K562 (cell line): ENCODE measurements at regions not wholly inside any gene's neighbourhood (a gene's known extent, or its start where the extent isn't known, plus 50 kb on each side); places are given as distances from the start of the nearest gene placed in this dataset.

Source experiments
- ATAC-seq: fragments of 200-7000 bp; cut with Tn5 transposase; 3 replicates; pipeline ENCODE4 v1.9.1; 2020; ENCODE audit warnings: moderate library complexity
- BruUV-seq: library from RNA; stranded (reverse); fragments of 400-500 nt; replicated peaks from 2 replicates; lab custom pipeline; 2021; lab: Mats Ljungman, UMichigan
- CTCF ChIA-PET: fragments of 300-600 bp; formaldehyde crosslinking; extraction: SDS; loops from one replicate; lab custom pipeline; 2021; ENCODE audit warnings: low intra/inter-chr PET ratio; lab: Yijun Ruan, JAX
- POLR2A ChIA-PET: fragments of 300-600, 350-650 bp; sonication (Branson Sonifier 250); formaldehyde crosslinking; extraction: SDS; loops from one replicate; lab custom pipeline; 2021; ENCODE audit warnings: antibody characterized with exemption, inconsistent platforms; lab: Yijun Ruan, JAX
- DNase-seq, 4 experiments: peaks; one replicate each; pipeline versions ENCODE4 v3.0.0 to v3.0.0-alpha.2; 2011 to 2018; ENCODE audit warnings: low spot score in 3 of 4, mixed read lengths in 3 of 4; ENCODE audit errors: extremely low read depth in 1 of 4
- FAIRE-seq: peaks from 2 replicates; lab custom pipeline; 2011; peaks lifted over from hg19 to GRCh38; lab: Jason Lieb, UNC
- H2AFZ ChIP-seq: 2 replicates; pipeline ENCODE4 v1.6.0; 2011; ENCODE audit warnings: low read depth, low read length, control low read depth, inconsistent platforms
- H3K27ac ChIP-seq: fragments of 200-600 bp; 3 replicates; pipeline ENCODE4 v1.8.0; 2011; ENCODE audit warnings: low read depth, mild to moderate bottlenecking, control low read depth, inconsistent platforms, low read length, moderate library complexity, mixed read lengths; ENCODE audit errors: extremely low read depth
- H3K27me3 ChIP-seq, 2 experiments: fragments of 300-600 bp in 1 of 2; 2 replicates in 1 of 2; 3 replicates in 1 of 2; pipeline versions ENCODE4 v1.6.0 to v1.8.0; 2011; ENCODE audit warnings: inconsistent platforms in 2 of 2, low read length in 2 of 2, mild to moderate bottlenecking in 1 of 2, mixed read lengths in 1 of 2, moderate library complexity in 1 of 2; ENCODE audit not compliant: control insufficient read depth in 2 of 2, insufficient read depth in 2 of 2
- H3K36me3 ChIP-seq: fragments of 300-600 bp; 3 replicates; pipeline ENCODE4 v1.8.0; 2011; ENCODE audit warnings: mild to moderate bottlenecking, low read length, inconsistent platforms; ENCODE audit not compliant: control insufficient read depth, insufficient read depth
- H3K4me1 ChIP-seq, 2 experiments: fragments of 200-600 bp in 1 of 2; replicated peaks in 1 of 2; 2 replicates in 1 of 2; 3 replicates in 1 of 2; pipeline versions ENCODE4 v1.5.1 to v1.8.0; 2011; ENCODE audit warnings: inconsistent platforms in 2 of 2, low read length in 2 of 2, mild to moderate bottlenecking in 1 of 2, mixed read lengths in 1 of 2, moderate library complexity in 1 of 2; ENCODE audit not compliant: control insufficient read depth in 2 of 2, insufficient read depth in 2 of 2
- H3K4me2 ChIP-seq: 2 replicates; pipeline ENCODE4 v1.6.1; 2011; ENCODE audit warnings: low read length, control low read depth, inconsistent platforms, mixed read lengths; ENCODE audit not compliant: insufficient read depth
- H3K4me3 ChIP-seq: fragments of 200-600 bp; sonication (generic), shearing (Covaris generic); 2 replicates; pipeline ENCODE4 v1.5.1; 2016; ENCODE audit warnings: control low read depth, inconsistent platforms
- H3K79me2 ChIP-seq: fragments of 200-600 bp; 3 replicates; pipeline ENCODE4 v1.8.0; 2011; ENCODE audit warnings: low read length, inconsistent platforms; ENCODE audit not compliant: control insufficient read depth, insufficient read depth
- H3K9ac ChIP-seq, 2 experiments: 2 replicates each; pipeline versions ENCODE4 v1.6.0 to v1.6.1; 2011; ENCODE audit warnings: low read depth in 2 of 2, low read length in 2 of 2, control low read depth in 1 of 2, inconsistent platforms in 1 of 2, mild to moderate bottlenecking in 1 of 2, mixed read lengths in 1 of 2; ENCODE audit not compliant: insufficient read depth in 1 of 2
- H3K9me1 ChIP-seq: one replicate; pipeline ENCODE4 v1.6.0; 2011; ENCODE audit warnings: inconsistent platforms, mild to moderate bottlenecking, low read length, moderate library complexity; ENCODE audit not compliant: control insufficient read depth, insufficient read depth
- H3K9me3 ChIP-seq: replicated peaks from 2 replicates; pipeline ENCODE4 v1.5.1; 2011; ENCODE audit warnings: low read depth, low read length, inconsistent platforms; ENCODE audit not compliant: control insufficient read depth, insufficient read depth
- H4K20me1 ChIP-seq: replicated peaks from 2 replicates; pipeline ENCODE4 v1.6.1; 2011; ENCODE audit warnings: low read length, inconsistent platforms, mixed read lengths; ENCODE audit not compliant: control insufficient read depth, insufficient read depth
- E2F8 ChIP-seq: fragments of 450-650 bp; IDR thresholded peaks from 2 replicates; pipeline ENCODE4 v1.7.1; 2018; ENCODE audit warnings: mild to moderate bottlenecking, low read depth; ENCODE audit not compliant: partially characterized antibody
- KLF13 ChIP-seq: fragments of 450-650 bp; IDR thresholded peaks from 2 replicates; pipeline ENCODE4 v1.6.1; 2016; ENCODE audit warnings: missing genetic modification characterization, low read depth, mild to moderate bottlenecking, missing compliant biosample characterization, moderate library complexity, borderline replicate concordance
- ZNF583 ChIP-seq: fragments of 250-450 bp; sonication (Bioruptor Pico); IDR thresholded peaks from 2 replicates; pipeline ENCODE4 v1.4.0; 2020
- WGBS: fragments of 100-300 bp; shearing (Covaris generic); methylation state at CpG from one replicate; pipeline ENCODE4 v1.1.6; 2016; ENCODE audit warnings: low coverage, mixed read lengths; ENCODE audit not compliant: insufficient coverage; ENCODE audit errors: missing lambda C conversion rate; 5-methylcytosine and 5-hydroxymethylcytosine counted together
- in situ Hi-C: fragments of 300-500 bp; cut with MboI; formaldehyde crosslinking; loops from 4 replicates; pipeline ENCODE4 v1.15.0; 2018; ENCODE audit warnings: inconsistent platforms, mixed read lengths
- intact Hi-C: fragments of 100-400 bp; cut with micrococcal nuclease; formaldehyde crosslinking; loops from 2 replicates; pipeline ENCODE4 v1.14.2; 2022

GRCh38 chr22:22046370-22046769 lies 63.8 kb upstream of the TOP3B start:
- Histone ChIP-seq H3K27ac (no peak overlapping the region), H3K79me2 (no peaks in the 10 kb centered on the region), H2AFZ (no peak overlapping the region), H3K27me3 (peaks cover 28 to 30% of the 10 kb centered on the region in 2 experiments), H4K20me1 (peaks cover 17% of the 10 kb centered on the region; the same call in 1 of the 2 replicates), H3K4me1 (peaks cover 0 to 5% of the 10 kb centered on the region in 2 experiments; a peak in 3 of 5 replicates), H3K9ac (no peak overlapping the region; a peak in 1 of 4 replicates), H3K36me3 (no peaks in the 10 kb centered on the region), H3K9me3 (no peaks in the 10 kb centered on the region), H3K4me2 (no peak overlapping the region), H3K9me1 (no peaks in the 10 kb centered on the region), H3K4me3 (no peak overlapping the region)
- no peak for DNase-seq
- WGBS = under 1% methylated on average over 3 of the region's 3 CpGs
- intact Hi-C loops = loop anchor here (2.0 to 5.0 kb wide), 2 partner anchors 20 to 59 kb away; no protein-coding TSS in a partner anchor
- ChIA-PET CTCF (no interaction called here), POLR2A (interaction anchor here (0.6 to 6.4 kb wide), 7 partner anchors 8 to 44 kb away, joined by 3 to 110 read pairs (median 4); no protein-coding TSS in a partner anchor)
- FAIRE-seq = no peak
- in situ Hi-C loops = no loop called here
- TF ChIP-seq ZNF583 (CRISPR knock-in tag) = 0 out of 2 replicates have a peak, but pooled peaks have one; percentile 25
- TF ChIP-seq KLF13 (tag) = no peak
- no peak for TF ChIP-seq E2F8
- no TSS peak for BruUV-seq
- ATAC-seq = peak; percentile 22
